ENCODE measurements at regions not wholly inside any gene's neighbourhood (a gene's known extent, or its start where the extent isn't known, plus 50 kb on each side); places are given as distances from the start of the nearest gene placed in this dataset.
A peak's percentile ranks its signal among the peaks of the same experiment; 100 is the strongest.

- no peak for DNase-seq
These were observed 66.4 kb upstream of the MPHOSPH6 start for GRCh38 chr16:82236415-82236814.

DNA sequence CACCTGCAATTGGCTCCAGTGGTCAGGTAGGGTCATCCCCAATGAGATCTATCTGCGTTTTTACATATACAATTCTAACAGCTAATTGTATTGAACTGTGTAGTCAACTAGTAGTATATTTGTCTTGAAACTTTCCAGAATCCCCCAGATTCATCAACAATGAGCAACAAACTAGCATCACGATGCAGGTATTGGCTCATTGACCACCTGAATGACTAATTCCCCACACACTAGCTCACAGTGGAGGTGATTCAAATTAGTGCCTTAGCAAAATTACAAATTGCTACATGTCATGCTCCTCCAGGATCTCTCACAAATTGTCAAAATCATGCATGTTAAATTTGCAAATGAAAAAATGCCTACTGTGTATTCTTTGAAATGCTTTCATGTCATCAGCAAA, 62.8 kb upstream of the MPHOSPH6 start:
- no peak for DNase-seq

DNA sequence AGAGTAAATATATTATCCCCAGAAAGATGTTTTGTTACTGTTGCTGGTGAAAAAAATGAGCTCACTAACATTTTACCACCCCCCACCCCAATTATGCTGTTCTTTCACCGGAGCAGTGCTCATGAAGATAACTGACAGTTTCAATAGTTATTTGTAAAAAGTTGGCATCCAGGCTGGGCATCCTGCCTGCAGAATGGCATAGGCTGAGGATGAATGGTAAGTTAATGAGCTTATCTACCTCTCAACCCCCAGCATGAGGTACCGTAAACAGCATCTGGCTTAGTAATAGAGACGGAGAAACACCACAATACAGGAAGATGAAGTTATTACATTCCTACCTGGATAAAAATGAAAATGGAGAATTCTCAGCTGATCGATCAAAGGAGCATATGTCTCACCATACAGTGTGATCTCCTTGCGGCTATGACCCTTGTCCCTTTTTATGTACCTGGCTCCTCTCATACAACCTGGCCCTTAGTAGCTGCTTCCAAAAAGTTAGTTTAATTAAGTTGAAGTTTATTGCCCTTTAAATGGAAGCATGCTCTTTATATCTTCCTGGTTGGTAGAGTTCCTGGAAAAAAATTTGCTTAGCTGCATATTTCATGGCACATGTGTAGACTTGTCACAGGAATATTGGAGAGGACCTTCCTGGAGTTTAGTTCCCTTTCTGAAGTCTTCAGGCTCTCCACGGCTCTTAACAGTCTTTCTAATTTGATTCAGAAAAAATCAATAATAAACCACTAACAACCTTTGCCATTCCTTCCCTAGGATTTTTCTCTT, 61.2 kb upstream of the MPHOSPH6 start:
- DNase-seq, result peak; percentile 82

DNA sequence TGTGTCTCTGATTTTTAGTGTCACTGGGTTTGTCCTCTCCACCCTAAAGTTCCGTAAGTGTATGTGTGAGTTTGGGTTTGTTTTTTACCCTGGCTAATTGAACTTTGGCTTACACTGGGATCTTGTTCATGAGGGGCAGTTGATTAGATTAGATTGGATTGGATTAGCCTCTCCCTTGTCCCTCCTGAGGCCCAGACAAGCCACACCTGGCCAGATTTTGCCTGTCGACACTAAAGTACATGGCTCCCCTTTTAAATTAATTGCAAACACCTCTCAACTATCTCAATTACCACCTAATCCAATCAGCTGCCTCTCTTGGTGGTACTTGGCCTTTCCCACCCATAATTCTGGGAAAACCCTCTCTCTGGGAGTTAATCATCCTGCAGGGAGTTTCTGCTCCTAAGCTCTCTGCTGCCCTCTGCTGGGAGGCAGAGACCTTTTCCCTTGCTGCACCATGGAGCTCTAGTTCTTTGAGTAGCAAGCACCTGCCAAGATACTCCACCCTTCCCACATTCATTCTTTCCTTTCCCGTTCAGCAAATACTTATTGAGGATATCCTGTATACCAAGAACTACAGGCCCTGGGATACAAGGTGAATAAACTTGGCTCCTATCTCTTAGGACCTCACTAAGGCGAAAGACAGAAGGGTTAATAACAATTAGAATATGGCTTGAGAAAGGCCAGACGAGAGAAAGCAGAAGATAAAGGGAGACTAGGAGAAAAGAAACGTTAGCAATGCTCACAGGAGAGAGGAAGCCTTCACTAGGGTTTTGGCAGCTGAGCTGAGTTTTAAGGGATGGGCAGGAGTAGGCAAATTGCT, 60.0 kb upstream of the MPHOSPH6 start:
- peak; percentile 99 for DNase-seq

- no peak for DNase-seq
These were observed 56.3 kb upstream of the MPHOSPH6 start for GRCh38 chr16:82226327-82226726.

DNA sequence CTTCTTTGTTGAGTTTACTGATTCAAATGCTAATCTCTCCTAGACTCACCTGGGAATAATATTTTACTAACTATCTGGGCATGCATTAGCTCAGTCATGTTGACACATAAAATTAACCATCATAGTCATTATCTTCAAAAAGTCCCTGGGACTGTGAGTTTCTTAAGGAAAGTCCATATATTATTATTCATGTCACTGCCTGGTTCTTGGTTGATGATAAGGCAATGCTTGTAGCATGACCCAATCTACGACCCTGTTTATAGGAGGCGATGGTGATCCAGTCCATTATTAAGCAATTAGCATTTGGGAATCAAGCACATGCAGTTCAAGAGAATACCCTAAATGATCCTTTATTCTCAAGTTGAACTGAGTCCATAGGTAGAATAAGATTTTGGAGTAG, 54.8 kb upstream of the MPHOSPH6 start:
- no peak for DNase-seq

GRCh38 chr16:82220541-82220940, 50.5 kb upstream of the MPHOSPH6 start:
- no peak for DNase-seq

All from NCI-H82 (cell line).